Thyroid gland (tissue), 4 donors: ENCODE measurements at regions not wholly inside any gene's neighbourhood (a gene's known extent, or its start where the extent isn't known, plus 50 kb on each side); places are given as distances from the start of the nearest gene placed in this dataset.

Experiments used
- DNase-seq, 2 donors: peaks; one replicate each; pipeline ENCODE4 v3.0.0-alpha.2; 2019
- H3K27ac ChIP-seq, 3 donors: fragments of 200-600 bp; sonication (generic); 1 replicate in 2 of 3; 2 replicates in 1 of 3; pipeline ENCODE4 v1.5.1; 2016 to 2019; ENCODE audit warnings: mild to moderate bottlenecking in 1 of 3, moderate library complexity in 1 of 3
- H3K27me3 ChIP-seq: fragments of 200-600 bp; sonication (generic); one replicate; pipeline ENCODE4 v1.5.1; 2019
- H3K36me3 ChIP-seq, 2 donors: fragments of 200-600 bp; sonication (generic); one replicate each; pipeline ENCODE4 v1.5.1; 2016 to 2019
- H3K4me1 ChIP-seq, 2 donors: fragments of 200-600 bp; sonication (generic); one replicate each; pipeline ENCODE4 v1.5.1; 2017 to 2019
- H3K4me3 ChIP-seq, 3 donors: fragments of 200-600 bp; sonication (generic); replicated peaks in 1 of 3; 1 replicate in 2 of 3; 2 replicates in 1 of 3; pipeline ENCODE4 v1.5.1; 2016; ENCODE audit warnings: mild to moderate bottlenecking in 1 of 3
- H3K9me3 ChIP-seq: fragments of 200-600 bp; sonication (generic); one replicate; pipeline ENCODE4 v1.5.1; 2017
- CTCF ChIP-seq, 6 experiments: fragments of 200-600 bp in 3 of 6; fragments of 450-650 bp in 3 of 6; sonication (generic) in 3 of 6; IDR thresholded peaks; one replicate each; pipeline ENCODE4 v1.5.1; 2016 to 2019; ENCODE audit warnings: antibody characterized with exemption in 6 of 6, mild to moderate bottlenecking in 2 of 6, inconsistent platforms in 1 of 6, moderate library complexity in 1 of 6
- POLR2A ChIP-seq, 2 donors: fragments of 450-650 bp; IDR thresholded peaks; one replicate each; pipeline ENCODE4 v1.6.1; 2017; ENCODE audit warnings: antibody characterized with exemption in 2 of 2, mild to moderate bottlenecking in 2 of 2, moderate library complexity in 1 of 2
- WGBS, 2 donors: methylation state at CpG; one replicate each; pipeline ENCODE4 v1.1.5; 2017; 5-methylcytosine and 5-hydroxymethylcytosine counted together
- intact Hi-C: fragments of 100-400 bp; cut with DNase I; formaldehyde crosslinking; loops from one replicate; pipeline ENCODE4 v1.15.1; 2023

GRCh38 chr2:22998359-22998758 lies 386.6 kb upstream of the KLHL29 start:
- Histone ChIP-seq H3K4me1 (no peaks in the 10 kb centered on the region), H3K36me3 (no peaks in the 10 kb centered on the region), H3K9me3 (no peaks in the 10 kb centered on the region), H3K27ac (no peak overlapping the region), H3K4me3 (no peak overlapping the region), H3K27me3 (no peaks in the 10 kb centered on the region)
- TF ChIP-seq CTCF (IDR thresholded peaks at IDR 0.05) (no peak), POLR2A (IDR thresholded peaks at IDR 0.05) (no peak)
- intact Hi-C loops, result no loop called here
- WGBS, 2 donors, result 80 to 87% methylated on average over 3 of the region's 3 CpGs
- DNase-seq, result no peak

- DNase-seq, result no peak
- Histone ChIP-seq H3K4me1 (no peaks in the 10 kb centered on the region), H3K36me3 (no peaks in the 10 kb centered on the region), H3K9me3 (no peaks in the 10 kb centered on the region), H3K27me3 (no peaks in the 10 kb centered on the region), H3K4me3 (no peak overlapping the region), H3K27ac (no peak overlapping the region)
- 78 to 83% methylated on average over 4 of the region's 4 CpGs for WGBS, 2 donors
- TF ChIP-seq POLR2A (IDR thresholded peaks at IDR 0.05), result no peak
- TF ChIP-seq CTCF (IDR thresholded peaks at IDR 0.05), result no peak
- intact Hi-C loops, result no loop called here
Observed at GRCh38 chr2:22999951-23000350, 385.0 kb upstream of the KLHL29 start.

DNA sequence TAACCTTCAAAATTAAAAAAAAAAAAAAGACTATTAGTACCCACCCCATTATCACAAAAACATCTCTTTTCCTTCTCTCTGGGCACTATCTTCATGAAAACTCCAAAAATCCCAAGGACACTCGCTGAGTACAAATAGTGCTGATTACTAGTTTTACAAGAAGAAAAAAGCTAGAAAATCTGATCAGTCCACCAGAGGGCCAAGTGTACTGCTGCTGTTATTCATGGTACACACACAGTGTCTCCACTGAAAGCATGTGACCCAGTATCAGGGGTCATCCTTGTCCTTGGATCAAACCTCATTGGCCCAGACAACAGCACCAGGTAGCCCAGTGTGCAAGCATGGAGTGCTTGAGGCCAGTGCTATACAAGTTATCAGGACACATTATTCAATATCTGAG lies 382.7 kb upstream of the KLHL29 start:
- Histone ChIP-seq H3K4me3 (no peak overlapping the region), H3K9me3 (no peaks in the 10 kb centered on the region), H3K27ac (no peak overlapping the region), H3K4me1 (no peaks in the 10 kb centered on the region), H3K36me3 (no peaks in the 10 kb centered on the region), H3K27me3 (no peaks in the 10 kb centered on the region)
- WGBS, 2 donors, result 77 to 95% methylated on average over 1 of the region's 1 CpG
- no peak for DNase-seq
- TF ChIP-seq CTCF (IDR thresholded peaks at IDR 0.05) (no peak), POLR2A (IDR thresholded peaks at IDR 0.05) (no peak)
- intact Hi-C loops, result no loop called here

- WGBS, 2 donors, result 91 to 93% methylated on average over 4 of the region's 4 CpGs
- H3K4me3 ChIP-seq, result no peak overlapping the region
- H3K36me3 ChIP-seq, result no peaks in the 10 kb centered on the region
- TF ChIP-seq POLR2A (IDR thresholded peaks at IDR 0.05) (no peak), CTCF (IDR thresholded peaks at IDR 0.05) (no peak)
- H3K4me1 ChIP-seq, result no peaks in the 10 kb centered on the region
- H3K27me3 ChIP-seq, result no peaks in the 10 kb centered on the region
- no peak overlapping the region for H3K27ac ChIP-seq
- H3K9me3 ChIP-seq, result no peaks in the 10 kb centered on the region
- intact Hi-C loops, result no loop called here
- no peak for DNase-seq
Observed at GRCh38 chr2:23005469-23005868, 379.5 kb upstream of the KLHL29 start.

- WGBS, 2 donors, result 50 to 94% methylated on average over 1 of the region's 1 CpG
- intact Hi-C loops, result no loop called here
- no peaks in the 10 kb centered on the region for H3K4me1 ChIP-seq
- no peaks in the 10 kb centered on the region for H3K27me3 ChIP-seq
- H3K36me3 ChIP-seq, result no peaks in the 10 kb centered on the region
- no peaks in the 10 kb centered on the region for H3K9me3 ChIP-seq
- no peak overlapping the region for H3K4me3 ChIP-seq
- H3K27ac ChIP-seq, result no peak overlapping the region
- TF ChIP-seq POLR2A (IDR thresholded peaks at IDR 0.05) (no peak), CTCF (IDR thresholded peaks at IDR 0.05) (no peak)
- DNase-seq, result no peak
Observed at GRCh38 chr2:23007631-23008235, 377.2 kb upstream of the KLHL29 start.
